GM12872 (cell line): ENCODE measurements at regions not wholly inside any gene's neighbourhood (a gene's known extent, or its start where the extent isn't known, plus 50 kb on each side); places are given as distances from the start of the nearest gene placed in this dataset.

Experiments used
- CTCF ChIP-seq: IDR thresholded peaks from 3 replicates; pipeline ENCODE4 v1.5.1; 2011; ENCODE audit warnings: low read depth, mild to moderate bottlenecking, low read length, moderate library complexity; ENCODE audit not compliant: insufficient read depth

- TF ChIP-seq CTCF, result no peak
Measured at GRCh38 chr12:89933911-89934310, 225.3 kb upstream of the ATP2B1 start.

- no peak for TF ChIP-seq CTCF
Measured at GRCh38 chr12:89932954-89933353, 224.3 kb upstream of the ATP2B1 start.

- TF ChIP-seq CTCF, result no peak
Measured at GRCh38 chr12:89928467-89928866, 219.8 kb upstream of the ATP2B1 start.

GRCh38 chr12:89927226-89927698 lies 218.6 kb upstream of the ATP2B1 start:
- no peak for TF ChIP-seq CTCF

- no peak for TF ChIP-seq CTCF
Measured at GRCh38 chr12:89924191-89924590, 215.6 kb upstream of the ATP2B1 start.

GRCh38 chr12:89923091-89923490 lies 214.5 kb upstream of the ATP2B1 start:
- TF ChIP-seq CTCF, result no peak

GRCh38 chr12:89920866-89921265 lies 212.2 kb upstream of the ATP2B1 start:
- no peak for TF ChIP-seq CTCF

GRCh38 chr12:89919241-89919906 lies 210.7 kb upstream of the ATP2B1 start:
- no peak for TF ChIP-seq CTCF
